Liver (tissue), 8 donors: ENCODE measurements at regions not wholly inside any gene's neighbourhood (a gene's known extent, or its start where the extent isn't known, plus 50 kb on each side); places are given as distances from the start of the nearest gene placed in this dataset.

Experiments used
- DNase-seq: peaks from one replicate; pipeline ENCODE4 v3.0.0-alpha.2; 2017; ENCODE audit warnings: low spot score
- H3K27ac ChIP-seq, 2 donors: one replicate each; pipeline ENCODE4 v1.7.0; 2013; ENCODE audit warnings: inconsistent platforms in 2 of 2, low read length in 2 of 2, control low read depth in 1 of 2, low read depth in 1 of 2, mild to moderate bottlenecking in 1 of 2
- H3K27me3 ChIP-seq, 4 donors: one replicate each; pipeline versions ENCODE4 v1.6.1 to v1.7.0; 2013; ENCODE audit warnings: low read length in 3 of 4, inconsistent platforms in 1 of 4, mild to moderate bottlenecking in 1 of 4, moderate library complexity in 1 of 4; ENCODE audit not compliant: control insufficient read depth in 4 of 4, insufficient read depth in 4 of 4
- H3K36me3 ChIP-seq, 4 donors: one replicate each; pipeline versions ENCODE4 v1.6.1 to v1.7.0; 2013; ENCODE audit warnings: low read length in 3 of 4, mild to moderate bottlenecking in 3 of 4, low read depth in 1 of 4, moderate library complexity in 1 of 4; ENCODE audit not compliant: control insufficient read depth in 4 of 4, insufficient read depth in 3 of 4
- H3K4me1 ChIP-seq, 4 donors: one replicate each; pipeline versions ENCODE4 v1.6.1 to v1.7.0; 2013; ENCODE audit warnings: low read length in 3 of 4, mild to moderate bottlenecking in 3 of 4, moderate library complexity in 1 of 4; ENCODE audit not compliant: control insufficient read depth in 4 of 4, insufficient read depth in 4 of 4
- H3K4me3 ChIP-seq, 3 donors: one replicate each; pipeline versions ENCODE4 v1.6.1 to v1.7.0; 2013; ENCODE audit warnings: low read length in 3 of 3, control low read depth in 1 of 3, low read depth in 1 of 3, mild to moderate bottlenecking in 1 of 3
- H3K9ac ChIP-seq, 2 donors: one replicate each; pipeline ENCODE4 v1.7.0; 2013; ENCODE audit warnings: low read length in 2 of 2, mild to moderate bottlenecking in 2 of 2, moderate library complexity in 2 of 2, control low read depth in 1 of 2, low read depth in 1 of 2
- H3K9me3 ChIP-seq, 4 donors: one replicate each; pipeline versions ENCODE4 v1.6.1 to v1.7.0; 2013; ENCODE audit warnings: low read length in 3 of 4; ENCODE audit not compliant: control insufficient read depth in 4 of 4
- CTCF ChIP-seq: fragments of 150-350 bp; IDR thresholded peaks from 2 replicates; pipeline ENCODE4 v1.5.1; 2017; ENCODE audit warnings: improper control_type of control experiment, low read depth, low read length; ENCODE audit not compliant: missing input control
- EGR1 ChIP-seq, 2 donors: IDR thresholded peaks; 2 replicates each; pipeline ENCODE4 v1.6.1; 2016 to 2018; ENCODE audit warnings: antibody characterized with exemption in 2 of 2, low read depth in 2 of 2
- FOXA1 ChIP-seq: IDR thresholded peaks from 2 replicates; pipeline ENCODE4 v1.6.1; 2016; ENCODE audit warnings: antibody characterized with exemption
- FOXA2 ChIP-seq: IDR thresholded peaks from 2 replicates; pipeline ENCODE4 v1.6.1; 2016; ENCODE audit warnings: antibody characterized with exemption
- GABPA ChIP-seq, 2 donors: IDR thresholded peaks in 1 of 2; conservative IDR thresholded peaks in 1 of 2; 2 replicates each; pipeline ENCODE4 v1.6.1; 2016; ENCODE audit warnings: antibody characterized with exemption in 2 of 2, mild to moderate bottlenecking in 1 of 2, moderate library complexity in 1 of 2
- HNF4A ChIP-seq, 2 donors: conservative IDR thresholded peaks; 2 replicates each; pipeline ENCODE4 v1.6.1; 2016; ENCODE audit warnings: antibody characterized with exemption in 2 of 2, mild to moderate bottlenecking in 2 of 2
- HNF4G ChIP-seq: IDR thresholded peaks from 2 replicates; pipeline ENCODE4 v1.6.1; 2016; ENCODE audit warnings: antibody characterized with exemption
- JUND ChIP-seq, 2 donors: IDR thresholded peaks; 2 replicates each; pipeline ENCODE4 v1.6.1; 2016; ENCODE audit warnings: antibody characterized with exemption in 2 of 2
- NR2F2 ChIP-seq: IDR thresholded peaks from 2 replicates; pipeline ENCODE4 v1.6.1; 2016; ENCODE audit warnings: antibody characterized with exemption
- RAD21 ChIP-seq, 2 donors: IDR thresholded peaks; 2 replicates each; pipeline ENCODE4 v1.6.1; 2016; ENCODE audit warnings: antibody characterized with exemption in 2 of 2, mild to moderate bottlenecking in 2 of 2
- REST ChIP-seq: IDR thresholded peaks from 2 replicates; pipeline ENCODE4 v1.6.1; 2016; ENCODE audit warnings: antibody characterized with exemption, mild to moderate bottlenecking
- RXRA ChIP-seq, 2 donors: IDR thresholded peaks; 2 replicates each; pipeline ENCODE4 v1.6.1; 2017 to 2018; ENCODE audit warnings: antibody characterized with exemption in 2 of 2, mild to moderate bottlenecking in 1 of 2
- SP1 ChIP-seq: IDR thresholded peaks from 2 replicates; pipeline ENCODE4 v1.6.1; 2018; ENCODE audit warnings: antibody characterized with exemption, mild to moderate bottlenecking
- TAF1 ChIP-seq: conservative IDR thresholded peaks from 2 replicates; pipeline ENCODE4 v1.6.1; 2016; ENCODE audit warnings: antibody characterized with exemption, mild to moderate bottlenecking
- YY1 ChIP-seq: IDR thresholded peaks from 2 replicates; pipeline ENCODE4 v1.6.1; 2016; ENCODE audit warnings: antibody characterized with exemption, mild to moderate bottlenecking
- ZBTB33 ChIP-seq: IDR thresholded peaks from 2 replicates; pipeline ENCODE4 v1.6.1; 2016; ENCODE audit warnings: antibody characterized with exemption
- WGBS: extraction: QIAGEN DNeasy Blood & Tissue Kit; methylation state at CpG from one replicate; pipeline ENCODE4 v1.1.7; 2013; 5-methylcytosine and 5-hydroxymethylcytosine counted together
- TF ChIP-seq, protein P1 (sequence below): IDR thresholded peaks from 2 replicates; pipeline ENCODE4 v1.6.1; 2016; ENCODE audit warnings: antibody characterized with exemption
- TF ChIP-seq, protein P2 (sequence below): IDR thresholded peaks from 2 replicates; pipeline ENCODE4 v1.6.1; 2016; ENCODE audit warnings: antibody characterized with exemption
- donor health status: healthy.
- donor health status: healthy.
- donor health status: healthy.
- donor health status: healthy.
- donor health status: healthy.

DNA sequence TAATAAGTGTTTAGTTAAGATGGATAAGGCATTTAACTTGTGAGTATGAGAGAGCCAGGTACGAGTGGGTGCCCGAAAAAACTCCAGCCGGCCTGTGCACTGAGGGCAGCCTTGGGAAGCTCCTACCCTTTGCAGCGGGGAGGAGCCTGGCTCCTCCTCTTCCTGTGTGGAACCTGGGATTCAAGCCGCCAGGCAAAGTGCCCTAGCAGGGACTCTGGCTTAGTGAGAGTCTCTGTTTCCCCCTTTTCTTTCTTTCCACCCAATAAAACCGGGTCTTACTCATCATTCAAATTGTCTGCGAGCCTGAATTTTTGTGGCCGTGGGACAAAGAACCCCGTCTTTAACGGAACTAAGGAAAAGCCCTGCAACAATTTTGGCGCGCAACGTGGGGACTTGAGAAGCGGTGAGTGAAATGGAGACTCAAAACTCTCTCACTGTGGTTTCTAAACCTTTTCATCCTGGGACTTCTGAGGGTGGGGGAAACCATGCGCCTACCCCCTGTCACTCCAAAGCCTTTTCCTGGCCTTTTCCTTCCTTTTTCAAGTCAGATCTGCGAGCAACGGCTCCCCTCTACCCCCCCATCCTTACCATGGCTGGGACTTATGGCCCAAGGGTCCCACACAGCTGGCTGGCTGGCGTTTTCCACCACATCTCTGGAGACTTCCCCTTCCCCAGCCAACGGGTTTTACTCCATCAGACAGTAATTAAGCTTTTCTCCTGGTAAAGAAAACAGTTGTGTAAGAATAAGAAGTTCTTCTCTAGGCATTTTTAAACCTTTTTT is 535.7 kb upstream of the ACO1 start:
- no peak for TF ChIP-seq RXRA (IDR thresholded peaks at IDR 0.05)
- no peak for TF ChIP-seq GABPA (IDR thresholded peaks at IDR 0.05 in 1 of 2, conservative IDR thresholded peaks at IDR 0.05 in 1 of 2)
- TF ChIP-seq REST: no peak
- no peak for TF ChIP-seq FOXA2
- no peak for TF ChIP-seq ZBTB33
- TF ChIP-seq CTCF: no peak
- no peak for TF ChIP-seq EGR1 (IDR thresholded peaks at IDR 0.05; ENCODE audit: low read depth in 2 of 2)
- no peak for TF ChIP-seq FOXA1
- TF ChIP-seq RAD21 (IDR thresholded peaks at IDR 0.05): no peak
- no peak for TF ChIP-seq HNF4G
- TF ChIP-seq, protein P1, sequence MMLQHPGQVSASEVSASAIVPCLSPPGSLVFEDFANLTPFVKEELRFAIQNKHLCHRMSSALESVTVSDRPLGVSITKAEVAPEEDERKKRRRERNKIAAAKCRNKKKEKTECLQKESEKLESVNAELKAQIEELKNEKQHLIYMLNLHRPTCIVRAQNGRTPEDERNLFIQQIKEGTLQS: no peak
- TF ChIP-seq JUND (IDR thresholded peaks at IDR 0.05): no peak
- TF ChIP-seq NR2F2: no peak
- TF ChIP-seq TAF1: no peak

GRCh38 chr9:31854187-31854586 is 530.3 kb upstream of the ACO1 start:
- no peak overlapping the region for H3K4me3 ChIP-seq

More for the DNA sequence above, 535.7 kb upstream of the ACO1 start:
- Histone ChIP-seq H3K9me3 (no peaks in the 10 kb centered on the region), H3K9ac (no peak overlapping the region), H3K27me3 (peaks cover 0 to 4% (median 0%) of the 10 kb centered on the region in 4 donors), H3K27ac (no peak overlapping the region), H3K36me3 (no peaks in the 10 kb centered on the region), H3K4me1 (no peaks in the 10 kb centered on the region), H3K4me3 (no peak overlapping the region)
- 82% methylated on average over 19 of the region's 19 CpGs for WGBS
- no peak for DNase-seq

More at GRCh38 chr9:31854187-31854586, 530.3 kb upstream of the ACO1 start:
- Histone ChIP-seq H3K9me3 (no peaks in the 10 kb centered on the region), H3K9ac (no peak overlapping the region), H3K27ac (no peak overlapping the region), H3K27me3 (no peaks in the 10 kb centered on the region), H3K4me1 (no peaks in the 10 kb centered on the region), H3K36me3 (no peaks in the 10 kb centered on the region)
- 91% methylated on average over 3 of the region's 3 CpGs for WGBS
- TF ChIP-seq HNF4A (conservative IDR thresholded peaks at IDR 0.05) (no peak), ZBTB33 (no peak), HNF4G (no peak), CTCF (no peak), FOXA2 (no peak), YY1 (no peak), SP1 (no peak)
- TF ChIP-seq, protein P1: no peak
- TF ChIP-seq, protein P2, sequence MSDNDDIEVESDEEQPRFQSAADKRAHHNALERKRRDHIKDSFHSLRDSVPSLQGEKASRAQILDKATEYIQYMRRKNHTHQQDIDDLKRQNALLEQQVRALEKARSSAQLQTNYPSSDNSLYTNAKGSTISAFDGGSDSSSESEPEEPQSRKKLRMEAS: no peak
- no peak for DNase-seq
